ENCODE measurements at regions not wholly inside any gene's neighbourhood (a gene's known extent, or its start where the extent isn't known, plus 50 kb on each side); places are given as distances from the start of the nearest gene placed in this dataset.

DNA sequence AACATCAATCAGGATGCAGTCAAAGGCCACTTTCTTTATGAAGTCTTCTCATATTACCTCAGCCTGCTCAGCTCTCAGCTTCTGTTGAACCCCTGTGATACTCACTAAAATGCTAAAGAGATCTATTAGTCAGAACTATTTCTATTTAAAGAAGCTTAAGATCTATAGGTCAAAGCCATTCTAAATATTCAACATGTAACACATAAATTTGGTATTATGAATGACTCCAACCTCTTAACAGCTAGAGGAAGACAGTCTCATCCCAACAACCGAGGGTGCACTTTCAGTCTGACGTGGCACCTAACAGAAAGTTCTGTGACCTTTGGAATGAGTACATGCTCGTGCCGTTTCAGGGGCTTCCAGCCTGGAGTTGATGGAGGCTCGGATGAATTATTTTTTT lies 301.5 kb upstream of the VLDLR start:
- Histone ChIP-seq H3K4me3 (no peak overlapping the region), H3K4me1 (no peaks in the 10 kb centered on the region), H3K36me3 (no peaks in the 10 kb centered on the region), H3K27me3 (no peaks in the 10 kb centered on the region), H3K27ac (no peak overlapping the region), H3K9me3 (no peaks in the 10 kb centered on the region)
- TF ChIP-seq POLR2A (IDR thresholded peaks at IDR 0.05) = no peak
- TF ChIP-seq, protein P1, sequence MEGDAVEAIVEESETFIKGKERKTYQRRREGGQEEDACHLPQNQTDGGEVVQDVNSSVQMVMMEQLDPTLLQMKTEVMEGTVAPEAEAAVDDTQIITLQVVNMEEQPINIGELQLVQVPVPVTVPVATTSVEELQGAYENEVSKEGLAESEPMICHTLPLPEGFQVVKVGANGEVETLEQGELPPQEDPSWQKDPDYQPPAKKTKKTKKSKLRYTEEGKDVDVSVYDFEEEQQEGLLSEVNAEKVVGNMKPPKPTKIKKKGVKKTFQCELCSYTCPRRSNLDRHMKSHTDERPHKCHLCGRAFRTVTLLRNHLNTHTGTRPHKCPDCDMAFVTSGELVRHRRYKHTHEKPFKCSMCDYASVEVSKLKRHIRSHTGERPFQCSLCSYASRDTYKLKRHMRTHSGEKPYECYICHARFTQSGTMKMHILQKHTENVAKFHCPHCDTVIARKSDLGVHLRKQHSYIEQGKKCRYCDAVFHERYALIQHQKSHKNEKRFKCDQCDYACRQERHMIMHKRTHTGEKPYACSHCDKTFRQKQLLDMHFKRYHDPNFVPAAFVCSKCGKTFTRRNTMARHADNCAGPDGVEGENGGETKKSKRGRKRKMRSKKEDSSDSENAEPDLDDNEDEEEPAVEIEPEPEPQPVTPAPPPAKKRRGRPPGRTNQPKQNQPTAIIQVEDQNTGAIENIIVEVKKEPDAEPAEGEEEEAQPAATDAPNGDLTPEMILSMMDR (IDR thresholded peaks at IDR 0.05 in 4 of 5, conservative IDR thresholded peaks at IDR 0.05 in 1 of 5) = no peak
- in situ Hi-C loops (cut with MboI; ENCODE audit: low sequenced_read_pairs in 4 of 4) (no loop called here), intact Hi-C loops (cut with DNase I; ENCODE audit: low total_unique reads) (no loop called here)
- ATAC-seq (no peak), DNase-seq (no peak)

DNA sequence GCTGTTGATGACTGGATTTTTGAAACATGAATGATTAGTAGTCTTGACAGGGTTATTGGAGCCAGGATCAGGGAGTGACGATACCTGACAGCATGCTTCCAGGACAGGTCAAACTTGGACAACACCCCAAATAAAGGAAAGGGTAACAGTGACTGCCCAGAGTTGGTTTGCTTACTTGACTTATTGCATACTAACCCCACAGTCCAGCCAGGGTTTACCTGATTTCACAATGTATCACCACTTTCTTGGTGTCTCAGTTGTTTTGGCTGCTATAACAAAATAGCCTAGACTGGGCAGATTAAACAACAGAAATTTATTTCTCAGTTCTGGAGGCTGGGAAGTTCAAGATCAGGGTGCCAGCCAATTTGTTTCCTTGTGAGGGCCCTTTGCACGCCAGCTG lies 301.0 kb upstream of the VLDLR start:
- H3K4me3 ChIP-seq = no peak overlapping the region
- H3K4me1 ChIP-seq = no peaks in the 10 kb centered on the region
- ATAC-seq (no peak), DNase-seq (no peak)
- H3K9me3 ChIP-seq = no peaks in the 10 kb centered on the region
- H3K27ac ChIP-seq = no peak overlapping the region
- TF ChIP-seq POLR2A (IDR thresholded peaks at IDR 0.05) = no peak
- TF ChIP-seq, protein P1 (IDR thresholded peaks at IDR 0.05 in 4 of 5, conservative IDR thresholded peaks at IDR 0.05 in 1 of 5) = no peak
- no peaks in the 10 kb centered on the region for H3K36me3 ChIP-seq
- no peaks in the 10 kb centered on the region for H3K27me3 ChIP-seq
- in situ Hi-C loops (cut with MboI; ENCODE audit: low sequenced_read_pairs in 4 of 4) (no loop called here), intact Hi-C loops (cut with DNase I; ENCODE audit: low total_unique reads) (no loop called here)

DNA sequence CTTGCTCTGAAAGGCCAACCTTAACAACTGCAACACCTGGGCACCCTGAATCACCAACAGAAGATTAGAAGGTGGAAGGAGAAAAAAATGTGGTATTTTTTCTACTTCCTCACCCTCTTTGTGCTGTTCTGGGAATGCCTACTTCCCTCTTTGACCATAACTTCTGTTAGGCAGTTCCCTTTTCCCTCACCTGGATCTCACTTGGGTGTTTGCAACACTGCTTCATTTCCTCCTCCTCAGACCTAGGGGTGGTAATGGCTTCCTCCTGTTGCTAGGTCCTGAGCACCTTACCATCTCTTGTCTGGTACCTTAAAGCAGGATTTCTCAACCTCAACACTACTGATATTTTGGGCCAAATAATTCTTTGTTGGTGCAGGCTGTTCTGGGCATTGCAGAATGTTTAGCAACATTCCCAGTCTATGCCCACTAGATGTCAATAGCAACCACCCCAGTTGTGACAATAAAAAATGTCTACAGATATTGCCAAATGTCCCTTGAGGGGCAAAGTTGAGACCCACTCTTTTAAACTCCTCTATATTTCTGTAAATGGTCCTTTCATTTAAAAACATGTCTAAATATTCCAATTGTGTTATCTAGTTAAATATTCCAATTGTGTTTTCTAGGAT lies 300.0 kb upstream of the VLDLR start:
- TF ChIP-seq POLR2A (IDR thresholded peaks at IDR 0.05) = no peak
- TF ChIP-seq, protein P1 (IDR thresholded peaks at IDR 0.05 in 4 of 5, conservative IDR thresholded peaks at IDR 0.05 in 1 of 5) = no peak
- intact Hi-C loops (cut with DNase I; ENCODE audit: low total_unique reads) (no loop called here), in situ Hi-C loops (cut with MboI; ENCODE audit: low sequenced_read_pairs in 4 of 4) (no loop called here)
- DNase-seq (no peak), ATAC-seq (no peak)
- Histone ChIP-seq H3K9me3 (no peaks in the 10 kb centered on the region), H3K4me1 (no peaks in the 10 kb centered on the region), H3K27me3 (no peaks in the 10 kb centered on the region), H3K27ac (no peak overlapping the region), H3K4me3 (no peak overlapping the region), H3K36me3 (no peaks in the 10 kb centered on the region)

DNA sequence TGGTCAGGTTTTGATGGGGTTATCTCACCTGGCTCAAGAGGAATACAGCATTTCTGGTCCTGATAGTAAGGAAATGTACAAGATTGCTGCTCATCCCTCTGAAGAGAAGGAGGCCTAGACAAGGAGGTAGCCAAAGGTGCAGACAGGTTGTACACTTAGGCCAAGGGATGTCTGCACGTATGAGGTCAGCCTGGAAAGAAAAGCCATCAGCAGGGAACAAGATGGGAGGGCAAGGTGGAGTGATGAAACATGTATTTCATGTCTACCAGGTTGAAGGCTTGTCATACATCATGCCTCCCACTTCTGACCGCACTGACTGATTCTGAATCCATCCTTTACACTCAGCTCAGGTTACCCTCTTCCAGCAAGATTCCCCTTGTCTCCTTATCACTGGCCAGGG lies 296.8 kb upstream of the VLDLR start:
- H3K4me1 ChIP-seq = no peaks in the 10 kb centered on the region
- intact Hi-C loops (cut with DNase I; ENCODE audit: low total_unique reads) = loop anchor here (5.0 kb wide), 1 partner anchor 1207 kb away; no protein-coding TSS in a partner anchor
- ATAC-seq = no peak
- H3K27me3 ChIP-seq = no peaks in the 10 kb centered on the region
- H3K4me3 ChIP-seq = no peak overlapping the region
- TF ChIP-seq POLR2A (IDR thresholded peaks at IDR 0.05) = no peak
- H3K27ac ChIP-seq = no peak overlapping the region
- H3K9me3 ChIP-seq = no peaks in the 10 kb centered on the region
- DNase-seq = no peak
- no peaks in the 10 kb centered on the region for H3K36me3 ChIP-seq
- in situ Hi-C loops (cut with MboI; ENCODE audit: low sequenced_read_pairs in 4 of 4) = no loop called here

DNA sequence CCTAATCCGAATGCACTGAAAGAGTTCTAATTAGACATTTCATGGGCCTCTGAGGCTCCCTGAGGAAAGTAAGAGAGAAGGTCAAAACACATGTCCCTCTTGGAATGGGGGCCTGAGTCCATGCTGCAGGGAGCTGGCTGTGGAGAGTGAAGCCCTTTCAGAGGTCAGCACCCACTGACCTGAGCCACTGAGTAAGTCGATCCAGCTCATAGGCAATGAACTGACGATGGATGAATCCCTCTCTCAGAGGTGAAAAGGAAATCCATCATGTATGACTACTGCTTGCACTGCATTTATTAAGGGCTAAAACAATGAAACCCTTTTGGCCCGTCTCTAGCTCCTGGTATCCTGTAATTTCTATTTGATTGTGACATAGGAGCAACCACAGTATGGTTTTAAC lies 288.9 kb upstream of the VLDLR start:
- no peaks in the 10 kb centered on the region for H3K36me3 ChIP-seq
- H3K27ac ChIP-seq = no peak overlapping the region
- H3K4me1 ChIP-seq = peaks cover 0 to 7% of the 10 kb centered on the region in 2 donors
- in situ Hi-C loops (cut with MboI; ENCODE audit: low sequenced_read_pairs in 4 of 4) (no loop called here), intact Hi-C loops (cut with DNase I; ENCODE audit: low total_unique reads) (no loop called here)
- no peak overlapping the region for H3K4me3 ChIP-seq
- ATAC-seq (no peak), DNase-seq (no peak)
- H3K27me3 ChIP-seq = no peaks in the 10 kb centered on the region
- TF ChIP-seq POLR2A (IDR thresholded peaks at IDR 0.05) = no peak
- TF ChIP-seq, protein P1 (IDR thresholded peaks at IDR 0.05 in 4 of 5, conservative IDR thresholded peaks at IDR 0.05 in 1 of 5) = no peak
- H3K9me3 ChIP-seq = no peaks in the 10 kb centered on the region

Data from gastrocnemius medialis (tissue), 4 donors.